PC-3 (cell line): ENCODE measurements at regions not wholly inside any gene's neighbourhood (a gene's known extent, or its start where the extent isn't known, plus 50 kb on each side); places are given as distances from the start of the nearest gene placed in this dataset.

Experiments used
- ATAC-seq: fragments of 200-7000 bp; cut with Tn5 transposase; 2 replicates; pipeline ENCODE4 v1.9.1; 2020; ENCODE audit warnings: mild to moderate bottlenecking, moderate library complexity
- BruUV-seq: library from RNA; stranded (reverse); fragments of 400-500 nt; replicated peaks from 2 replicates; lab custom pipeline; 2021; lab: Mats Ljungman, UMichigan
- CTCF ChIA-PET: fragments of 300-600 bp; sonication (Branson Sonifier 250); formaldehyde crosslinking; loops from one replicate; lab custom pipeline; 2022; ENCODE audit warnings: antibody characterized with exemption; lab: Charles Lee
- POLR2A ChIA-PET: fragments of 300-600 bp; sonication (Branson Sonifier 250); formaldehyde crosslinking; loops from one replicate; lab custom pipeline; 2022; ENCODE audit warnings: antibody characterized with exemption; ENCODE audit not compliant: unreplicated experiment; lab: Charles Lee
- DNase-seq: peaks from one replicate; pipeline ENCODE4 v3.0.0-alpha.2; 2015
- H2AFZ ChIP-seq: fragments of 300-600 bp; sonication (generic); 2 replicates; pipeline ENCODE4 v1.6.0; 2016; ENCODE audit warnings: antibody characterized with exemption, low read length
- H3F3A ChIP-seq: fragments of 300-600 bp; sonication (generic); one replicate; pipeline ENCODE4 v1.6.0; 2017; ENCODE audit warnings: antibody characterized with exemption, low read length, control low read depth, mild to moderate bottlenecking; ENCODE audit not compliant: unreplicated experiment
- H3K27ac ChIP-seq: fragments of 300-600 bp; sonication (generic); 2 replicates; pipeline ENCODE4 v1.5.1; 2016; ENCODE audit warnings: mild to moderate bottlenecking, low read length
- H3K27me3 ChIP-seq: fragments of 300-600 bp; sonication (generic); 2 replicates; pipeline ENCODE4 v1.6.1; 2016; ENCODE audit warnings: low read length, mixed read lengths
- H3K36me3 ChIP-seq: fragments of 300-600 bp; sonication (generic); 2 replicates; pipeline ENCODE4 v1.6.1; 2016; ENCODE audit warnings: low read depth, mixed run types, low read length, mixed read lengths
- H3K4me1 ChIP-seq: fragments of 300-600 bp; sonication (generic); 2 replicates; pipeline ENCODE4 v1.5.1; 2016; ENCODE audit warnings: low read length; ENCODE audit not compliant: insufficient read depth
- H3K4me2 ChIP-seq: fragments of 300-600 bp; sonication (generic); 2 replicates; pipeline ENCODE4 v1.6.0; 2016; ENCODE audit warnings: low read length
- H3K4me3 ChIP-seq: fragments of 300-600 bp; sonication (generic); 2 replicates; pipeline ENCODE4 v1.5.1; 2016; ENCODE audit warnings: mild to moderate bottlenecking, low read length, mixed read lengths
- H3K79me2 ChIP-seq: fragments of 300-600 bp; sonication (generic); 2 replicates; pipeline ENCODE4 v1.6.1; 2017; ENCODE audit warnings: low read length, mixed read lengths
- H3K9ac ChIP-seq: fragments of 300-600 bp; sonication (generic); 2 replicates; pipeline ENCODE4 v1.6.0; 2016; ENCODE audit warnings: mild to moderate bottlenecking, low read length
- H3K9me2 ChIP-seq: fragments of 300-600 bp; sonication (generic); replicated peaks from 2 replicates; pipeline ENCODE4 v1.6.1; 2016; ENCODE audit warnings: mixed run types, low read length, mixed read lengths
- H3K9me3 ChIP-seq: fragments of 300-600 bp; sonication (generic); 2 replicates; pipeline ENCODE4 v1.6.1; 2016; ENCODE audit warnings: low read length, mixed read lengths
- H4K20me1 ChIP-seq: fragments of 300-600 bp; sonication (generic); 2 replicates; pipeline ENCODE4 v1.6.1; 2016; ENCODE audit warnings: low read length, mixed read lengths
- CTCF ChIP-seq: fragments of 300-600 bp; sonication (generic); conservative IDR thresholded peaks from 2 replicates; pipeline ENCODE4 v1.5.1; 2017; ENCODE audit warnings: antibody characterized with exemption, low read depth, mild to moderate bottlenecking, low read length
- EZH2 ChIP-seq: fragments of 300-600 bp; sonication (generic); IDR thresholded peaks from one replicate; pipeline ENCODE4 v1.6.1; 2017; ENCODE audit warnings: antibody characterized with exemption, mild to moderate bottlenecking, low read length; ENCODE audit not compliant: unreplicated experiment
- EZH2phosphoT487 ChIP-seq: fragments of 300-600 bp; sonication (generic); IDR thresholded peaks from 2 replicates; pipeline ENCODE4 v1.6.1; 2018; ENCODE audit warnings: mild to moderate bottlenecking, antibody characterized with exemption, low read length, borderline replicate concordance
- intact Hi-C: fragments of 100-400 bp; cut with micrococcal nuclease; formaldehyde crosslinking; loops from 2 replicates; pipeline ENCODE4 v1.9.0; 2023

GRCh38 chr15:53295574-53295973 is 463.9 kb downstream of the WDR72 start:
- H3K9me2 ChIP-seq = no peaks in the 10 kb centered on the region
- no peak overlapping the region for H3K27ac ChIP-seq
- no TSS peak for BruUV-seq
- CTCF ChIA-PET = no interaction called here
- H3K9ac ChIP-seq = no peak overlapping the region
- H3K36me3 ChIP-seq = no peaks in the 10 kb centered on the region
- no peaks in the 10 kb centered on the region for H3K4me1 ChIP-seq
- intact Hi-C loops = no loop called here
- no peaks in the 10 kb centered on the region for H4K20me1 ChIP-seq
- H3K4me3 ChIP-seq = no peak overlapping the region
- H3K27me3 ChIP-seq = peaks cover 15% of the 10 kb centered on the region; the same call in 1 of the 2 replicates
- H3K9me3 ChIP-seq = no peaks in the 10 kb centered on the region
- no peaks in the 10 kb centered on the region for H3K79me2 ChIP-seq
- TF ChIP-seq EZH2 = no peak
- TF ChIP-seq CTCF = no peak
- TF ChIP-seq EZH2phosphoT487 = no peak
- no peak overlapping the region for H3K4me2 ChIP-seq
- H3F3A ChIP-seq = no peaks in the 10 kb centered on the region
- H2AFZ ChIP-seq = no peak overlapping the region
- POLR2A ChIA-PET = no interaction called here
- ATAC-seq (no peak), DNase-seq (no peak)

DNA sequence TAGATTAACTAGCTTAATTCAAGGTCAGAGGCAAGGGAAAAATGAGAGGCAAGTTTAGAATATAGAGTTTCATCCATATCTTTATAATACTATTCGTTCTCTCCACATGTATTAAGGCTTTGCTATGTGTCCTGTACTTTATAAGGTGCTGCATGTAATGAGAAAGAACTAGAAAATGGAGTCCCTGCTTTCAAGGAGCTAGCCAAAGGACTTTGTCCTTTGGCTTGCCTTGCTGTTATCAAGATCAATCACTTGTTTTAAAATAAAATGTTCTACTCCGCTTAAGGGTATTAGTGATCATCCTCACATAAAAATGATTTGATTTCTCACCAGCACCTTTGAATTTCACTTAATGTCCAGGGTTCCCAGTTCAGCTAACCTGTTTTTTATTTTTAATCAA is 470.9 kb downstream of the WDR72 start:
- no peak overlapping the region for H3K4me2 ChIP-seq
- no peak overlapping the region for H3K4me3 ChIP-seq
- no peaks in the 10 kb centered on the region for H3K27me3 ChIP-seq
- no peaks in the 10 kb centered on the region for H4K20me1 ChIP-seq
- ChIA-PET POLR2A (no interaction called here), CTCF (no interaction called here)
- H3K9me2 ChIP-seq = no peaks in the 10 kb centered on the region
- no peaks in the 10 kb centered on the region for H3K9me3 ChIP-seq
- H2AFZ ChIP-seq = no peak overlapping the region
- no peaks in the 10 kb centered on the region for H3K36me3 ChIP-seq
- intact Hi-C loops = no loop called here
- H3K27ac ChIP-seq = no peak overlapping the region
- ATAC-seq (no peak), DNase-seq (no peak)
- no TSS peak for BruUV-seq
- no peaks in the 10 kb centered on the region for H3K4me1 ChIP-seq
- no peaks in the 10 kb centered on the region for H3K79me2 ChIP-seq
- no peaks in the 10 kb centered on the region for H3F3A ChIP-seq
- H3K9ac ChIP-seq = no peak overlapping the region
- TF ChIP-seq EZH2 (no peak), CTCF (no peak), EZH2phosphoT487 (no peak)

DNA sequence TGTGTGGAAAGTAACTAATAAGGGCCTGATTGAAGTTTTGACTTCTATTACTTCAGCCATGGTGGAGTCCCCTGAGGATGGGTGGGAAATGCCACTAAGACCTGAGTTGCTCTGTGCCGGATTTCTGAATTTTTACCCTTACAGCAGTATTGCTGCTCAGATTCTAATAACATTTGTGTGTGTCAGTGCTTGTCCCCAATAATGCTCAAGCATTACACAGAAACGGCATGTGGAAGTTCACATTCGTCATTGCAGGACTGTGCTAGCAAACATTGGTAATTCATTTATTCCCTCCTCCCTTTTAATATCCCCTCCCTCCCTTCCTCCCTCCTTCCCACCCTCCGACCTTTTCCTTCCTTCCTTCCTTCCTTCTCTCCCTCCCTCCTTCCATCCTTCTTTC is 484.5 kb upstream of the ONECUT1 start:
- intact Hi-C loops = no loop called here
- H3K4me2 ChIP-seq = no peak overlapping the region
- no TSS peak for BruUV-seq

More for the DNA sequence above, 484.5 kb upstream of the ONECUT1 start:
- Histone ChIP-seq H3F3A (no peaks in the 10 kb centered on the region), H3K9ac (no peak overlapping the region), H4K20me1 (no peaks in the 10 kb centered on the region), H3K9me3 (no peaks in the 10 kb centered on the region), H3K36me3 (no peaks in the 10 kb centered on the region), H3K4me3 (no peak overlapping the region), H2AFZ (no peak overlapping the region), H3K27me3 (no peaks in the 10 kb centered on the region), H3K4me1 (no peaks in the 10 kb centered on the region), H3K9me2 (no peaks in the 10 kb centered on the region), H3K27ac (no peak overlapping the region), H3K79me2 (no peaks in the 10 kb centered on the region)
- no peak for TF ChIP-seq EZH2
- TF ChIP-seq CTCF = no peak
- no peak for TF ChIP-seq EZH2phosphoT487
- no peak for ATAC-seq
- POLR2A ChIA-PET = no interaction called here
- DNase-seq = no peak
- CTCF ChIA-PET = no interaction called here
